Activated T-helper 2 cell treated with anti-CD3 and anti-CD28 coated beads, Interferon-gamma antibody, Interleukin-2, Interleukin-4, amounts not matched to agents 10 μg/mL and 5 μg/mL and 100 μg/mL, durations not matched to agents 14 hours and 24 hours and 36 hours (primary cell): ENCODE measurements at regions not wholly inside any gene's neighbourhood (a gene's known extent, or its start where the extent isn't known, plus 50 kb on each side); places are given as distances from the start of the nearest gene placed in this dataset.

Experiments
- DNase-seq: peaks from one replicate; pipeline ENCODE4 v3.0.0; 2021; ENCODE audit warnings: low spot score
- H3K27ac Mint-ChIP-seq: one replicate; pipeline ENCODE4 v1.8.0; 2021; ENCODE audit warnings: mixed read lengths
- H3K27me3 Mint-ChIP-seq: one replicate; pipeline ENCODE4 v1.8.0; 2021; ENCODE audit warnings: low read depth, mixed read lengths
- H3K36me3 Mint-ChIP-seq: one replicate; pipeline ENCODE4 v1.8.0; 2021; ENCODE audit warnings: low read depth, mixed read lengths
- H3K4me1 Mint-ChIP-seq: one replicate; pipeline ENCODE4 v1.8.0; 2021; ENCODE audit warnings: low read depth, mixed read lengths
- H3K4me3 Mint-ChIP-seq: one replicate; pipeline ENCODE4 v1.8.0; 2021; ENCODE audit warnings: low read depth, mild to moderate bottlenecking, moderate library complexity, mixed read lengths
- H3K9me3 Mint-ChIP-seq: one replicate; pipeline ENCODE4 v1.8.0; 2021; ENCODE audit warnings: mixed read lengths
- intact Hi-C: fragments of 100-400 bp; cut with micrococcal nuclease; formaldehyde crosslinking; loops from one replicate; pipeline ENCODE4 v1.15.1; 2023

DNA sequence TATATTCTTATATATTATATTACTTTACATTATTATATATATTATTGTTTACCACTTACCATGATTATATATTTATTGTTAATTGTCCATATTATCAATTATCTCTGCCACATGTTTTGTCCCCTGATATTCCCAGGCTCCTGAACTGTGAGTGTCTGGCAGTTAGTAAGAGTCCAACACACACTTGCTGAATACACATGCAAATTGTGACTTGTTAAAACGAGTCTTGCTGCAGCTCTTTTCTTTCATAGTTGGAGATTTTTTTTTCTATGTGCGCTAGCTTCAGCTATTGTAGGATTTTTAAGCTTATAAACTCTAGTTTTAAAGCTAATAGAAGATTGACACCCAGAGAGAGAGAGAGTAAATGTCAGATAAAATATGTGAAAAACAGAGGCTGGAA, 207.8 kb upstream of the FAM3C start:
- no peak overlapping the region for H3K27ac Mint-ChIP-seq
- H3K36me3 Mint-ChIP-seq = no peaks in the 10 kb centered on the region
- no peaks in the 10 kb centered on the region for H3K9me3 Mint-ChIP-seq
- H3K4me3 Mint-ChIP-seq = no peak overlapping the region
- intact Hi-C loops = no loop called here
- no peak for DNase-seq
- no peaks in the 10 kb centered on the region for H3K4me1 Mint-ChIP-seq
- no peaks in the 10 kb centered on the region for H3K27me3 Mint-ChIP-seq

DNA sequence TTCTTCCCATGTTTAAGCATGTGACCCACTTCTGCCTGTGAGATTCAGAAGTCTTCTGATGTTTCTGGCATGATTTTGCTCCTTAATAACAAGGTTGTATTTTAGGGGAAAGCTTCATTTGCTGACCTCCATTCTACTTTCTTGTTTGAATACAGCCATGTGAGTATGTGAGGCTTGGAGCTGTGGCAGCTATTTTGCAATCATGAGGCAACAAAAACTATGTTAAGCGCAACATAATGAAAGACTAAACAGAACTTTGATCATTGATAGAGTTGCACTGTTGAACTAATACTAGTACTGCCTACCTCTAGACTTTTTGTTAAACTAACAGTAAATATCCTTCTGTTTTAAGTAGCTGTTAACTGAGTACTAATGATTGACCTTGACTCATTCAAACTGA, 203.8 kb upstream of the FAM3C start:
- H3K9me3 Mint-ChIP-seq = no peaks in the 10 kb centered on the region
- no peak for DNase-seq
- no peaks in the 10 kb centered on the region for H3K4me1 Mint-ChIP-seq
- H3K27me3 Mint-ChIP-seq = no peaks in the 10 kb centered on the region
- no peak overlapping the region for H3K4me3 Mint-ChIP-seq
- intact Hi-C loops = no loop called here
- no peak overlapping the region for H3K27ac Mint-ChIP-seq
- no peaks in the 10 kb centered on the region for H3K36me3 Mint-ChIP-seq

DNA sequence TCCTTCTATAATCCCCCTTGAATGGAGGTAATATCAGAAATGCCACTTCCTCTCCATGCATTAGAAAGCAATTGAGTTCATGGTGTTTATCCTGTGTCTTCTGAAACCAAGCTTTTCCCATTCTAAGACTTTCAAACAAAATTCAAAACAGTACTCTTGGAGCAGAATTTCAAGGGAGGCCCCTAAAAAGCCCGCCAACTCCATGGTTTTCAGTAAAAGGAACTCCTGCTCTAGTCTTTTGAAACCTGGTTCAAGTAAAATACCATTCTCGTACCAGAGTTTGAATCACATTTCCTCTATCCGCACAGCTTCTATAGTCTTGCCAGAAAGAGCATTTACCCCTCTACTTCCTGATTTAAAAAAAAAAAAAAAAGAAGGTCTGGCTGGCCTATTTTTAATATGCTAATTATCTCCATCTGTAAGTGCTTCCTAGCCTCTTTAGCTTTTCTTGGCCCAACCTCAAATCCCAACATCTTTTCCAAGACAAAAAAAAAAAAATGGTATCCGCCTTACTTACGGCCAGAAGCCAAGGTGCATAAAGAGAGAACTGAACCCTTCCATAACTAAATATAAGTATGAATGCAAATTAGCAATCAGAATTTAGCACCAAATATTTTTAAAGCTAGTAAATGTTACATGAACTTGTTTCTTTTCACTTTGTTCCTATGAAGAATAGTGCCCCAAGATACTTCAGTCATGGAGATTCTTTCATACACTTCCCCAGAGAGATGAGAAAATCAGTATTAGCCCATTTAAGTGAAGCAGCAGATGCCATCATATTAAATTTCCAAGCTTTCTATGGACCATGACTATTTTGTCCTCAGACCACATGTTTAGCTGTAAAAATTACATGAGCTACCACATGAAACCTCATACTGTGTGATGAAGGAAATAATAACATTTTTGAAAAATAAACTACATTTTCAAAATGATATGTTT, 199.9 kb upstream of the FAM3C start:
- H3K36me3 Mint-ChIP-seq = no peaks in the 10 kb centered on the region
- no peaks in the 10 kb centered on the region for H3K4me1 Mint-ChIP-seq
- H3K9me3 Mint-ChIP-seq = no peaks in the 10 kb centered on the region
- intact Hi-C loops = no loop called here
- no peaks in the 10 kb centered on the region for H3K27me3 Mint-ChIP-seq
- no peak overlapping the region for H3K27ac Mint-ChIP-seq
- no peak for DNase-seq
- no peak overlapping the region for H3K4me3 Mint-ChIP-seq

DNA sequence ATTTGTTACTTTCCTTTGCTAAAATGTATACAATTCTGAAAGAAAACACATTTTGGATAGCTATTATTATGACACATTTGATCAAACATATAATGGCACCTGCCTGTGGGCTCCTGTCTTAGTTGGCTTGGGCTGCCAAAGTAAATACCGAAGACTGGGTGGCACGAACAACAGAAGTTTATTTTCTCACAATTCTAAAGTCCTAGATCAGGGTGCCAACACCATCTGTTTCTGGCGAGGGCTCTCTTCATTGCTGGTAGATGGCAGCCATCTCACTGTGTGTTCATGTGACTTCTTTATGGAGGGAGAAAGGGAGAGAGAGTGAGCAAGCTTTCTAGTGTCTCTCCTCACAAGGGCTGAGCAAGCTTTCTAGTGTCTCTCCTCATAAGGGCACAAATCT, 195.8 kb upstream of the FAM3C start:
- Mint-ChIP-seq H3K27me3 (no peaks in the 10 kb centered on the region), H3K9me3 (no peaks in the 10 kb centered on the region), H3K36me3 (no peaks in the 10 kb centered on the region), H3K4me3 (no peak overlapping the region), H3K4me1 (no peaks in the 10 kb centered on the region), H3K27ac (no peak overlapping the region)
- DNase-seq = no peak
- intact Hi-C loops = no loop called here

DNA sequence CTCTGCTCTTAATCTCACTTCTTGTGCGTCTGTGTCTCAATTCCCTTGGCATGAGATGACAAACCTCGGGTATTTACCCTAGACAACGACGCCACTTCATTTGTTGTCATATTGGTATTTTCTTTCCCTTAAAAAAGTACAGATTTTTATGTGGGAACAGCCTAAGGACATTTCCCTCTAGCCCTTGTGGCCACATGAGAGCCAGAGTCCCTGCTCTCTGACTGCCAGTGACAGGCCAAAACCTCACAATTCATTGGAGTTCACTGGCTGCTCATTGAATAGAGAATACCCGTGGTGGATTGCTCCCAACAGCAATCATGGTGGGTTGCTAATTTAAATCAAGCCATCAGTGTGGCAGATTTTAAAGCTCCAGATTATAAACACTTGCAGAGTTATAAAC, 191.3 kb upstream of the FAM3C start:
- intact Hi-C loops = no loop called here
- no peak overlapping the region for H3K27ac Mint-ChIP-seq
- no peaks in the 10 kb centered on the region for H3K9me3 Mint-ChIP-seq
- H3K4me3 Mint-ChIP-seq = no peak overlapping the region
- no peaks in the 10 kb centered on the region for H3K4me1 Mint-ChIP-seq
- no peaks in the 10 kb centered on the region for H3K36me3 Mint-ChIP-seq
- no peak for DNase-seq
- H3K27me3 Mint-ChIP-seq = no peaks in the 10 kb centered on the region

DNA sequence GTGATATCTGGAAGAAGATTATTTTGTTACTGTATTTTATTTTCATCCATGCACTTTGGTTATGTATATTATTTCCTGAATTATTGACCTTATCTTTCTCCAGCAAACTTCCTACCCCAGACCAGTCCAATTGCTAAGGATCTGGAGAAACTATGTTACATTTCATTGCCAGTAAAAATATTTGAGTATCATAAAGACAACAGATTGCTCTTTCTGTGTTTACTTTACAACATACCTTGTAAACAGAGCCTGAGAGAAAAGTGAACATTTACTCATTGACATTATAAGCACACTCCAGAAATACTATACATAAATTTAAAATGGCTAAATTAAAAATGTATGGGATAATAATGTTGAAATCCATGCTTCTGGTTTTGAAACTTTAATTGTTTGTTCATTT, 186.2 kb upstream of the FAM3C start:
- no peak overlapping the region for H3K4me3 Mint-ChIP-seq
- H3K27me3 Mint-ChIP-seq = peaks cover 9% of the 10 kb centered on the region
- intact Hi-C loops = no loop called here

DNA sequence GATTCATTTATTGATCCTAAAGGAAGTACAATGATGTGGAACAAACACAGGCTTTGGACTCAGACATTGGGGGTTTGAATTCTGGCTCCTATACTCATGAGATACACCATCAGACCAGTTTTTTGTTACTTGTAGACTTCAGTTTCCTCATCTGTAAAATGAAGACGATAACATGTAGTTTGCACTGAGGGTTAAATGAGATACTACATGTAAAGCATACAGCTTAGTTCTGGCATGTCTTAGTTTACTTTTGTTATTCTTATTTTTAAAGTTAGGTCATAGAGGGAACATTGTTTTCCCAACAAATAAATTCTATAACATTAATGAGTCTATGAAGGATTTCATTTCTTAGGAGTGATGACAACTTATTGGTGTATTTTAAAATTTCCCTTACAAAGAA, 183.5 kb upstream of the FAM3C start:
- no peaks in the 10 kb centered on the region for H3K4me1 Mint-ChIP-seq
- H3K4me3 Mint-ChIP-seq = no peak overlapping the region
- H3K27me3 Mint-ChIP-seq = peaks cover 15% of the 10 kb centered on the region
- intact Hi-C loops = no loop called here
- no peak for DNase-seq
- no peaks in the 10 kb centered on the region for H3K9me3 Mint-ChIP-seq
- H3K27ac Mint-ChIP-seq = no peak overlapping the region
- no peaks in the 10 kb centered on the region for H3K36me3 Mint-ChIP-seq

More for the DNA sequence above, 186.2 kb upstream of the FAM3C start:
- Mint-ChIP-seq H3K27ac (no peak overlapping the region), H3K36me3 (no peaks in the 10 kb centered on the region), H3K9me3 (no peaks in the 10 kb centered on the region), H3K4me1 (no peaks in the 10 kb centered on the region)
- DNase-seq = no peak

DNA sequence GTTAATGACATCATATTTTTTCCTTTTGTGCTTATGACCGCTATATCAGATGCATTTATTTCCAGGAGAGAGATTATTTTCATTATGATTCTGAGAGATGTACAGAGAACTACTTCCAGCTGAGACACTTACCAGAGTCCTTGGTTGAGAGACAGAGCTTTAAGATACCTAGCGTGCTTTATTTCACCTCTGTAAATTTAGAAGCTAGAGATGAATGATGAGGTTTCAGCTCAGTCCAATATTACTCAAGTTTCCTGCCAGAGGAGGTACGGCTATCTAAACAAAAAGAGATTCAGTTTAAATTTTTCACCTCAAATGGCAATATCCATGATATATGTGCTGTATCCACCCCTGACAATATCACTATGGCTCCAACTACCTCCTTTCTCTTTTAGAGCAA, 182.6 kb upstream of the FAM3C start:
- no peak overlapping the region for H3K4me3 Mint-ChIP-seq
- DNase-seq = no peak
- no peaks in the 10 kb centered on the region for H3K4me1 Mint-ChIP-seq
- no peaks in the 10 kb centered on the region for H3K9me3 Mint-ChIP-seq
- H3K27ac Mint-ChIP-seq = no peak overlapping the region
- intact Hi-C loops = no loop called here
- H3K36me3 Mint-ChIP-seq = no peaks in the 10 kb centered on the region
- H3K27me3 Mint-ChIP-seq = peaks cover 18% of the 10 kb centered on the region

DNA sequence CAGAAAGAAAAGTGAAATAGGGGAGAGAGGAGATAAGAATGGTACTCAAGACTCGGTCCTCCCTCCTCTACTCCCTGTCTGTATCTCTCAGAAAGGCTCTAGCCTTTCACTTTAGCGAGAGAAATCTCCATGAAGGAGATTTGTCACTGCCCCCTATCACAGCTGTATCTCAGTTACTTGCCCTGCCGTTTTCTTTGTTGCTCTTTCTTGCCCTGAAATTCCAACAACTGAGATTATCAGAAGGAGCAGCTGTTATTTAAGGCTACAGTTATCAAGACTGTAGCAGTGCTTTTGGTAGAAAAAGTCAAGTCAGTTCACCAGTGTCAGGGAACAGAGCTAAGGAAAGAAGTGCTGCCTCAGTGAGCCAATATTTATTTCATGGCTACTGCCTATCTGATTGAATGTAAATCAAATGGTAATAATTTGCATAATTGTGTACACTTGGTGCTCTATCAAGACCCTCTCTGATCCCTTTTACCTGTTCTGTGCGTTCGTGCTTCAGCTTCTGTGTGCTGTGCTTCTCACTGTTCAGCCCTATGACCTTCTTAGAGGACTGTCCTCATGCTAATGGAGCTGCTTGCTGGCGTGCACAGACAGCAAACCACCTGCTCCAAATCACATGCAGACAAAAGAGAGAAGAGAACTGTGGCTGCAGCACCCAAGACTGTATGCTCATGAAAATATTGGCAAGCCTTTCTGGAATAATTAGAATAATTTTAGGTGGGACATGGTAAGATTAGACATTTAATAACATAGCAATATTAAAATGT, 180.2 kb upstream of the FAM3C start:
- no peaks in the 10 kb centered on the region for H3K9me3 Mint-ChIP-seq
- no peaks in the 10 kb centered on the region for H3K36me3 Mint-ChIP-seq
- H3K27ac Mint-ChIP-seq = no peak overlapping the region
- intact Hi-C loops = no loop called here
- no peak overlapping the region for H3K4me3 Mint-ChIP-seq
- H3K4me1 Mint-ChIP-seq = no peaks in the 10 kb centered on the region
- peaks cover 15% of the 10 kb centered on the region for H3K27me3 Mint-ChIP-seq
- DNase-seq = no peak

DNA sequence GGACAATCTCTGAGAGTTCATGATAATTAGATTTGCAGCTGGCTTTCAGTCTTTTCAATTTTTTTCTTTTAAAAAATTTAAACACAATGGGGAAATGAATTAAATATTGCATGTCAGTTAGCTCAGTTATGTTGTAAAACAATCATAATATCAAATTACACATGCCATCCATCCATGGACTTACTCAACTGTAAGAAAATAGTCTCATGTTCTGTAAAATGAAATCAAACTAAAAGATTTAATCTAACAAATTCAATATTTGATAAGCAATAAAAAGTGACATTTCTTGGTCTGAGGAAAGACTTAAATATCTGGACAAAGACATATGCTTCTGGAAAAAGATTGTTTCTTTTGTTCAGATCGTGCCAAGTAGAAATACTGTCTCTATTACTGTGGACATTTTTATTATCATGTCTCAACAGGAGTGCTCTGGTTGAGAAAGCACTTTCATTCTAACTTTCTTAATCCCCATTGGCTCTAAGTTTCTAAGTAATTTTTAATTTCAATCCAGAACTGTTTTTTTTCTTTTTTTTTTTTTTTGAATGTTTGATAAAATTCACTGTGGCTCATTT, 179.2 kb upstream of the FAM3C start:
- DNase-seq = no peak
- Mint-ChIP-seq H3K36me3 (no peaks in the 10 kb centered on the region), H3K27me3 (peaks cover 21% of the 10 kb centered on the region), H3K27ac (no peak overlapping the region), H3K4me1 (no peaks in the 10 kb centered on the region), H3K4me3 (no peak overlapping the region), H3K9me3 (no peaks in the 10 kb centered on the region)
- intact Hi-C loops = no loop called here

DNA sequence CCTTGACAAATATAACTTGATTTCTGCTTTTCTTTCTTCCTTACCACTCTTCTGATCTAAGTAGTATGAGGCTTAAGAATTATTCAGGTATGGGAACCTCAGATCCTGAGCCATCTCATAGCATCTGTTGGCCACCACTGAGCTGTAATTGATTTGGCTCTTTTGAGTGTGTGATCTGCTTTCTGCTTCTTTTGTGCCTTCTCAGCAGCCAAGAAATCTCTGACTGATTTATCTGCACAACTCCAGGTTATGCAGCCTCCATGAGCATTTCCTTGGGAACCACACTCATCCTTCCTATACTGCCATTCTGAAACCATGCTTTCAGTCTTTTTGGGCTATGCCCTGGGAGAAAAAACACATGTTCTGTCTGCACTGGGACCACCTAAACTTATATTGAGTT, 178.0 kb upstream of the FAM3C start:
- Mint-ChIP-seq H3K9me3 (no peaks in the 10 kb centered on the region), H3K36me3 (no peaks in the 10 kb centered on the region), H3K27ac (no peak overlapping the region), H3K4me3 (no peak overlapping the region), H3K4me1 (no peaks in the 10 kb centered on the region), H3K27me3 (peaks cover 15% of the 10 kb centered on the region)
- DNase-seq = no peak
- intact Hi-C loops = no loop called here

DNA sequence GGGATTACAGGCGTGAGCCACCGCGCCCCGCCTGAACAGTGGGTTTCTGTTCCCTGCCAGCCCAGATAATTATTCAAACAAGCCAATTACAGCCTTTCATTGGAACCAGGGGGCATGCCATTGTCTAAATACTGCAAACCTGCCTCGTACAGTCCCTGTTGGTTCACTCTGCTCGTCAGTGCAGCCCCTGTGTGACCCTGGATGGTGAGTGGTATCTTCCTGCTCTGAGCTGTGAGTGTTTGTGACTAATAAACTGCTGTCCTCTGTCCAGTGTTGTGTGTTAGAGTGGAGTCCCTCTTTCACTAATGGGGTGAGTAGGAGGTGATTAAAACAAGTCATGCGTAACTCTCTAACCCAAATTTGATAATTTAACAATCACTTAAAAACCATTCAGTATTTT, 176.5 kb upstream of the FAM3C start:
- peaks cover 15% of the 10 kb centered on the region for H3K27me3 Mint-ChIP-seq
- DNase-seq = no peak
- H3K36me3 Mint-ChIP-seq = no peaks in the 10 kb centered on the region
- intact Hi-C loops = no loop called here
- no peak overlapping the region for H3K27ac Mint-ChIP-seq
- no peak overlapping the region for H3K4me3 Mint-ChIP-seq
- no peaks in the 10 kb centered on the region for H3K4me1 Mint-ChIP-seq
- H3K9me3 Mint-ChIP-seq = no peaks in the 10 kb centered on the region

DNA sequence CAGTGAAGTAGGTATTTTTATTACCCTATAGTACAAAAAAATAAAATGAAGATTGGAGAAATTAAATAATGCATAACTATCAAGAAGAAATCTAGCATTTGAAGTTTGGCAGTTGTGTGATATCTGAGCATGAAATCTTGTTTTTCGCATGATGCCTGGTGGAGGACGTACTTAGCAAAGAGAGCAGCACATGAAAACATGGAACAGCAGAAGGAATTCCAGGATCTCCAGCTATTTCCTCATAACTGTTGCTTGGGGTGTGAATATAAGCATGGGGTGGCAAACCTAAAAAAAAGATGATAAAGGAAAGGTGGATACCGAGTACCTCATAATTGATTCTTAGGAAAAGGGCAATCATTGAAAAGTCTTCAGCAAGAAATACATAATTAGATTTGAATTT, 174.3 kb upstream of the FAM3C start:
- Mint-ChIP-seq H3K4me1 (no peaks in the 10 kb centered on the region), H3K9me3 (no peaks in the 10 kb centered on the region), H3K4me3 (no peak overlapping the region), H3K36me3 (no peaks in the 10 kb centered on the region), H3K27ac (no peak overlapping the region), H3K27me3 (peaks cover 8% of the 10 kb centered on the region)
- DNase-seq = no peak
- intact Hi-C loops = no loop called here
